ENCODE measurements at regions not wholly inside any gene's neighbourhood (a gene's known extent, or its start where the extent isn't known, plus 50 kb on each side); places are given as distances from the start of the nearest gene placed in this dataset.

- no peak for TF ChIP-seq CTCF (IDR thresholded peaks at IDR 0.05; ENCODE audit: low read length)
- no peak for TF ChIP-seq EZH2 (IDR thresholded peaks at IDR 0.05; ENCODE audit: borderline replicate concordance, low read length)
Measured at GRCh38 chr6:149247385-149247763, 70.1 kb upstream of the TAB2 start.
